H9 (cell line): ENCODE measurements at regions not wholly inside any gene's neighbourhood (a gene's known extent, or its start where the extent isn't known, plus 50 kb on each side); places are given as distances from the start of the nearest gene placed in this dataset.

ENCODE experiments used
- DNase-seq: peaks from one replicate; pipeline ENCODE4 v3.0.0-alpha.2; 2017
- H2AFZ ChIP-seq: one replicate; pipeline ENCODE4 v1.6.1; 2013; ENCODE audit warnings: mild to moderate bottlenecking, low read length, control low read depth, moderate library complexity
- H2AK5ac ChIP-seq: 2 replicates; pipeline ENCODE4 v1.6.1; 2013; ENCODE audit warnings: low read length, control low read depth, mixed read lengths; ENCODE audit not compliant: insufficient read length
- H2BK120ac ChIP-seq: one replicate; pipeline ENCODE4 v1.6.1; 2013; ENCODE audit warnings: low read depth, mild to moderate bottlenecking, low read length, control low read depth, inconsistent platforms; ENCODE audit not compliant: poor library complexity, severe bottlenecking
- H2BK12ac ChIP-seq: 2 replicates; pipeline ENCODE4 v1.6.1; 2013; ENCODE audit warnings: low read length, control low read depth, mixed read lengths, low read depth; ENCODE audit not compliant: insufficient read length
- H2BK15ac ChIP-seq: 2 replicates; pipeline ENCODE4 v1.6.1; 2013; ENCODE audit warnings: low read depth, low read length, control low read depth
- H2BK20ac ChIP-seq: one replicate; pipeline ENCODE4 v1.6.1; 2013; ENCODE audit warnings: low read depth, mild to moderate bottlenecking, low read length, control low read depth, inconsistent platforms; ENCODE audit not compliant: poor library complexity, severe bottlenecking
- H2BK5ac ChIP-seq: 2 replicates; pipeline ENCODE4 v1.6.1; 2013; ENCODE audit warnings: low read length, control low read depth, mixed read lengths; ENCODE audit not compliant: insufficient read length
- H3K14ac ChIP-seq: 2 replicates; pipeline ENCODE4 v1.6.1; 2013; ENCODE audit warnings: low read length, control low read depth; ENCODE audit not compliant: insufficient read depth
- H3K18ac ChIP-seq: 2 replicates; pipeline ENCODE4 v1.6.1; 2013; ENCODE audit warnings: low read depth, mild to moderate bottlenecking, mixed read lengths, low read length, control low read depth; ENCODE audit not compliant: insufficient read length
- H3K23ac ChIP-seq: 2 replicates; pipeline ENCODE4 v1.6.1; 2013; ENCODE audit warnings: low read length, control low read depth, mixed read lengths, low read depth; ENCODE audit not compliant: insufficient read length
- H3K23me2 ChIP-seq: 2 replicates; pipeline ENCODE4 v1.6.1; 2013; ENCODE audit warnings: low read depth, mild to moderate bottlenecking, mixed read lengths, low read length, control low read depth; ENCODE audit not compliant: insufficient read length, poor library complexity, severe bottlenecking
- H3K27ac ChIP-seq: 2 replicates; pipeline ENCODE4 v1.5.1; 2013; ENCODE audit warnings: low read length, control low read depth, mixed read lengths, low read depth; ENCODE audit not compliant: insufficient read length
- H3K27me3 ChIP-seq: 2 replicates; pipeline ENCODE4 v1.6.1; 2013; ENCODE audit warnings: low read length, control low read depth, inconsistent platforms; ENCODE audit not compliant: insufficient read depth
- H3K4ac ChIP-seq: 2 replicates; pipeline ENCODE4 v1.6.1; 2013; ENCODE audit warnings: low read depth, mild to moderate bottlenecking, control low read depth, inconsistent platforms, low read length, moderate library complexity
- H3K4me1 ChIP-seq: 2 replicates; pipeline ENCODE4 v1.6.1; 2013; ENCODE audit warnings: low read length, control low read depth, inconsistent platforms; ENCODE audit not compliant: insufficient read depth
- H3K4me2 ChIP-seq: 2 replicates; pipeline ENCODE4 v1.6.1; 2013; ENCODE audit warnings: low read length, control low read depth, mixed read lengths; ENCODE audit not compliant: insufficient read length, insufficient read depth
- H3K56ac ChIP-seq: 2 replicates; pipeline ENCODE4 v1.6.1; 2013; ENCODE audit warnings: low read depth, mild to moderate bottlenecking, mixed read lengths, low read length, control low read depth; ENCODE audit not compliant: insufficient read length
- H3K79me1 ChIP-seq: 2 replicates; pipeline ENCODE4 v1.6.1; 2013; ENCODE audit warnings: low read depth, mild to moderate bottlenecking, moderate library complexity, low read length, control low read depth, inconsistent platforms; ENCODE audit not compliant: insufficient read depth, poor library complexity, severe bottlenecking
- H3K79me2 ChIP-seq: 2 replicates; pipeline ENCODE4 v1.6.1; 2013; ENCODE audit warnings: low read length, control low read depth, inconsistent platforms; ENCODE audit not compliant: insufficient read depth
- H3K9ac ChIP-seq: 2 replicates; pipeline ENCODE4 v1.6.1; 2013; ENCODE audit warnings: low read length, control low read depth, mixed read lengths; ENCODE audit not compliant: insufficient read length; ENCODE audit errors: extremely low read depth
- H3K9me3 ChIP-seq: one replicate; pipeline ENCODE4 v1.6.1; 2013; ENCODE audit warnings: low read depth, low read length, inconsistent platforms; ENCODE audit not compliant: control insufficient read depth
- H3T11ph ChIP-seq: one replicate; pipeline ENCODE4 v1.6.1; 2013; ENCODE audit warnings: mild to moderate bottlenecking, low read length, control low read depth, inconsistent platforms
- H4K20me1 ChIP-seq: one replicate; pipeline ENCODE4 v1.6.1; 2013; ENCODE audit not compliant: control insufficient read depth, insufficient read length, insufficient read depth
- H4K5ac ChIP-seq: 2 replicates; pipeline ENCODE4 v1.6.1; 2013; ENCODE audit warnings: low read depth, mild to moderate bottlenecking, mixed read lengths, low read length, control low read depth; ENCODE audit not compliant: insufficient read length
- H4K8ac ChIP-seq: replicated peaks from 2 replicates; pipeline ENCODE4 v1.6.1; 2013; ENCODE audit warnings: low read length, control low read depth, mixed read lengths, low read depth; ENCODE audit not compliant: insufficient read length
- H4K91ac ChIP-seq: 2 replicates; pipeline ENCODE4 v1.6.1; 2013; ENCODE audit warnings: low read depth, mild to moderate bottlenecking, moderate library complexity, mixed read lengths, low read length, control low read depth; ENCODE audit not compliant: insufficient read length
- H3K27ac Mint-ChIP-seq, 3 experiments: 2 replicates in 2 of 3; 3 replicates in 1 of 3; pipeline ENCODE4 v1.8.0; 2020 to 2021; ENCODE audit warnings: mixed read lengths in 3 of 3, mild to moderate bottlenecking in 1 of 3, moderate library complexity in 1 of 3
- H3K27me3 Mint-ChIP-seq: 2 replicates; pipeline ENCODE4 v1.8.0; 2021; ENCODE audit warnings: low read depth, mild to moderate bottlenecking, moderate library complexity, mixed read lengths
- H3K36me3 Mint-ChIP-seq, 3 experiments: 2 replicates in 2 of 3; 3 replicates in 1 of 3; pipeline ENCODE4 v1.8.0; 2020 to 2021; ENCODE audit warnings: low read depth in 3 of 3, mixed read lengths in 3 of 3; ENCODE audit not compliant: insufficient read depth in 1 of 3
- H3K4me1 Mint-ChIP-seq, 2 experiments: 2 replicates each; pipeline ENCODE4 v1.8.0; 2020; ENCODE audit warnings: mixed read lengths in 2 of 2
- H3K4me3 Mint-ChIP-seq, 2 experiments: 2 replicates in 1 of 2; 3 replicates in 1 of 2; pipeline ENCODE4 v1.8.0; 2020 to 2021; ENCODE audit warnings: mild to moderate bottlenecking in 2 of 2, mixed read lengths in 2 of 2, moderate library complexity in 1 of 2
- H3K9me3 Mint-ChIP-seq, 2 experiments: 2 replicates in 1 of 2; 3 replicates in 1 of 2; pipeline ENCODE4 v1.8.0; 2020; ENCODE audit warnings: mild to moderate bottlenecking in 2 of 2, mixed read lengths in 2 of 2, moderate library complexity in 1 of 2
- CTCF ChIP-seq: fragments of 200-600 bp; sonication (generic); conservative IDR thresholded peaks from 3 replicates; pipeline ENCODE4 v1.8.0; 2021; ENCODE audit warnings: antibody characterized with exemption, mild to moderate bottlenecking
- WGBS: extraction: QIAGEN DNeasy Blood & Tissue Kit; methylation state at CpG from one replicate; pipeline ENCODE4 v1.1.7; 2013; ENCODE audit warnings: missing lambda C conversion rate, low lambda C conversion rate, mixed read lengths; ENCODE audit not compliant: insufficient read length; ENCODE audit errors: extremely low coverage; 5-methylcytosine and 5-hydroxymethylcytosine counted together

- no peak overlapping the region for H2AK5ac ChIP-seq
- no peak overlapping the region for H3K4me2 ChIP-seq
- DNase-seq, result no peak
- H3K23ac ChIP-seq, result no peak overlapping the region
- Mint-ChIP-seq H3K36me3 (no peaks in the 10 kb centered on the region), H3K4me3 (no peak overlapping the region), H3K9me3 (no peaks in the 10 kb centered on the region), H3K27ac (no peak overlapping the region), H3K4me1 (no peaks in the 10 kb centered on the region), H3K27me3 (no peaks in the 10 kb centered on the region)
- no peaks in the 10 kb centered on the region for H3K79me2 ChIP-seq
- H3K9me3 ChIP-seq, result no peaks in the 10 kb centered on the region
- no CpG with 5 or more reads among the region's 3 CpGs for whole genome bisulfite sequencing
- H3K14ac ChIP-seq, result no peak overlapping the region
- no peaks in the 10 kb centered on the region for H3K23me2 ChIP-seq
- H3K56ac ChIP-seq, result no peak overlapping the region
- no peak overlapping the region for H4K5ac ChIP-seq
- no peak overlapping the region for H2BK12ac ChIP-seq
- no peak overlapping the region for H2BK5ac ChIP-seq
- H2BK15ac ChIP-seq, result no peak overlapping the region
- H3K9ac ChIP-seq, result no peak overlapping the region
- H3K27me3 ChIP-seq, result no peaks in the 10 kb centered on the region
- no peak overlapping the region for H3K18ac ChIP-seq
- no peak overlapping the region for H2AFZ ChIP-seq
- H3K4ac ChIP-seq, result no peak overlapping the region
- H3K4me1 ChIP-seq, result no peaks in the 10 kb centered on the region
- H4K20me1 ChIP-seq, result no peaks in the 10 kb centered on the region
- H4K91ac ChIP-seq, result no peak overlapping the region
- no peak overlapping the region for H3K27ac ChIP-seq
- no peaks in the 10 kb centered on the region for H3K79me1 ChIP-seq
- H2BK120ac ChIP-seq, result no peak overlapping the region
- H2BK20ac ChIP-seq, result no peak overlapping the region
- TF ChIP-seq CTCF, result no peak
- H3T11ph ChIP-seq, result no peak overlapping the region
- no peak overlapping the region for H4K8ac ChIP-seq
Observed at GRCh38 chr2:184047536-184047935, 550.8 kb upstream of the ZNF804A start.
